ENCODE measurements at regions not wholly inside any gene's neighbourhood (a gene's known extent, or its start where the extent isn't known, plus 50 kb on each side); places are given as distances from the start of the nearest gene placed in this dataset.

DNA sequence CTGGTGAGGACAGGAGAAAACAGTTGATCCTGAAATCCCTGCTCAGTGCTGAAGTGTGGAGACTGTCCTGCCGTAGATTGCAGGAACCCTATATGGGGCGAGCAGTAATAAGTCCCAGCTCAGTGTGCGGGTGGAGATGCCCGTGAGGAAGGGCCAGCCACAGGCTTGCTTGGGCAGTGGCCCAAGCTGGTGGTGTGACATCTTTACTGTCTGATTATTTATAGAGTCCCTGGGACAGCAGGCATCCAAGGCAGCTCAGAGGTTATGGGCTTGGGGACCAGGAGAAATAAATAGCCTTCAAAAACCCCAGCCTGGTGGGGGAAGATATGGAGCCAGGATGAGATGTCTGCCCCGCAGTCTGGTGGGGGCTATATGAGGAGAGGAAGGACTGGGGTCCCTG lies 170.7 kb upstream of the POU3F1 start:
- no peak for TF ChIP-seq ZNF274 (IDR thresholded peaks at IDR 0.05; ENCODE audit: low read depth, low read length)
- no peak for TF ChIP-seq YY1 (IDR thresholded peaks at IDR 0.05; ENCODE audit: insufficient read depth, insufficient read length)
- TF ChIP-seq SUZ12 (IDR thresholded peaks at IDR 0.05; ENCODE audit: extremely low read depth, insufficient read depth, insufficient read length), result no peak
